Mucosa of descending colon (tissue), 3 donors: ENCODE measurements at regions not wholly inside any gene's neighbourhood (a gene's known extent, or its start where the extent isn't known, plus 50 kb on each side); places are given as distances from the start of the nearest gene placed in this dataset.

Source experiments
- ATAC-seq: fragments of 200-7000 bp; cut with Tn5 transposase; one replicate; pipeline ENCODE4 v1.9.1; 2020; ENCODE audit warnings: mild to moderate bottlenecking, moderate library complexity
- DNase-seq, 3 donors: peaks; one replicate each; pipeline ENCODE4 v3.0.0-alpha.2; 2020
- H3K36me3 ChIP-seq: fragments of 200-600 bp; one replicate; pipeline ENCODE4 v1.8.0; 2021; ENCODE audit warnings: low read depth, mild to moderate bottlenecking
- H3K4me1 ChIP-seq: fragments of 200-600 bp; one replicate; pipeline ENCODE4 v1.8.0; 2021; ENCODE audit warnings: low read depth, mild to moderate bottlenecking
- H3K4me3 ChIP-seq: fragments of 200-600 bp; one replicate; pipeline ENCODE4 v1.8.0; 2021; ENCODE audit warnings: mild to moderate bottlenecking
- H3K9me3 ChIP-seq: fragments of 200-600 bp; one replicate; pipeline ENCODE4 v1.8.0; 2021; ENCODE audit warnings: mild to moderate bottlenecking
- intact Hi-C, 2 donors: fragments of 100-400 bp; cut with DNase I in 1 of 2; cut with micrococcal nuclease in 1 of 2; formaldehyde crosslinking; loops; one replicate each; pipeline versions ENCODE4 v1.11.0 to v1.11.1; 2022; cut with DNase I, micrococcal nuclease
- TF ChIP-seq, protein P1 (sequence below): fragments of 200-600 bp; IDR thresholded peaks from one replicate; pipeline ENCODE4 v1.8.0; 2022; ENCODE audit warnings: antibody characterized with exemption, mild to moderate bottlenecking
- donor health status: DM: no; HTN: no; CAD: no; lungs with moderate emphysema.
- donor health status: DM: no; HTN: no; CAD: no.
- donor health status: DM: no; HTN: yes; CAD: no.

DNA sequence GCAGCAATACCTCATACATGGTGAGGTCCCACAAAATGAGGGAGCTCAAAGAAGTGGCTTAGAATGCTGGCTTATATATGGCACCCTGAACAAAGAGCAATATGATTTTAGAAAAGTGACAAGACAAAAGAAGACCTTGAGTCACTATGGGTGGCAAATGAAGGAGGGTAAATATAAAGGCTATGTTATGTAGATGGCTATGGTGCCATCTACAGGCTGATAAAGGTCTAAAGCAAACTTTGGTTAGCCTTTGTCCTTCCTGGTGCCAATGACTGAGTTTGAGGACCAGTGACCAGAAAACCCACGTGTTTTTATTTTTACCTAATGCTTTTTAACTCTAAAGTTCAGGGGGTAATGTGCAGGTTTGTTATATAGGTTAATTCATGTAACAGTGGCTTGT, 151.8 kb downstream of the CCNG2 start:
- Histone ChIP-seq H3K4me1 (no peaks in the 10 kb centered on the region), H3K9me3 (no peaks in the 10 kb centered on the region), H3K36me3 (no peaks in the 10 kb centered on the region), H3K4me3 (no peak overlapping the region)
- TF ChIP-seq, protein P1, sequence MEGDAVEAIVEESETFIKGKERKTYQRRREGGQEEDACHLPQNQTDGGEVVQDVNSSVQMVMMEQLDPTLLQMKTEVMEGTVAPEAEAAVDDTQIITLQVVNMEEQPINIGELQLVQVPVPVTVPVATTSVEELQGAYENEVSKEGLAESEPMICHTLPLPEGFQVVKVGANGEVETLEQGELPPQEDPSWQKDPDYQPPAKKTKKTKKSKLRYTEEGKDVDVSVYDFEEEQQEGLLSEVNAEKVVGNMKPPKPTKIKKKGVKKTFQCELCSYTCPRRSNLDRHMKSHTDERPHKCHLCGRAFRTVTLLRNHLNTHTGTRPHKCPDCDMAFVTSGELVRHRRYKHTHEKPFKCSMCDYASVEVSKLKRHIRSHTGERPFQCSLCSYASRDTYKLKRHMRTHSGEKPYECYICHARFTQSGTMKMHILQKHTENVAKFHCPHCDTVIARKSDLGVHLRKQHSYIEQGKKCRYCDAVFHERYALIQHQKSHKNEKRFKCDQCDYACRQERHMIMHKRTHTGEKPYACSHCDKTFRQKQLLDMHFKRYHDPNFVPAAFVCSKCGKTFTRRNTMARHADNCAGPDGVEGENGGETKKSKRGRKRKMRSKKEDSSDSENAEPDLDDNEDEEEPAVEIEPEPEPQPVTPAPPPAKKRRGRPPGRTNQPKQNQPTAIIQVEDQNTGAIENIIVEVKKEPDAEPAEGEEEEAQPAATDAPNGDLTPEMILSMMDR: no peak
- intact Hi-C loops: no loop called here
- peak in 1 of 3 donors; percentile 2 for DNase-seq
- peak; percentile 68 for ATAC-seq

DNA sequence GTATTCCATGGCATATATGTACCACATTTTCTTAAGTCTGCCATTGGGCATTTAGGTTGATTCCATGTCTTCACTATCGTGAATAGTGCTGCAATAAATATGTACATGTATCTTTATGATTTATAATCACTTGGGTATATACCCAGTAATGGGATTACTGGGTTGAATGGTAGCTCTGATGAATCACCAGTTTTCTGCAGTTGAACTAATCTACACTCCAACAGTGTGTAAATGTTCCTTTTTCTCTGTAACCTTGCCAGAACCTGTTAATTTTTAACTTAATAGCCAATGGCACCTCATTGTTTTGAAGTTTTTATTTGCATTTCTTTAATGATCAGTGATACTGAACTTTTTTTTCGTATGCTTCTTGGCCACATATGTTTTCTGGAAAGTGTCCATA, 152.5 kb downstream of the CCNG2 start:
- intact Hi-C loops: no loop called here
- Histone ChIP-seq H3K4me1 (no peaks in the 10 kb centered on the region), H3K36me3 (no peaks in the 10 kb centered on the region), H3K4me3 (no peak overlapping the region), H3K9me3 (no peaks in the 10 kb centered on the region)
- TF ChIP-seq, protein P1: no peak
- DNase-seq: no peak
- no peak for ATAC-seq

DNA sequence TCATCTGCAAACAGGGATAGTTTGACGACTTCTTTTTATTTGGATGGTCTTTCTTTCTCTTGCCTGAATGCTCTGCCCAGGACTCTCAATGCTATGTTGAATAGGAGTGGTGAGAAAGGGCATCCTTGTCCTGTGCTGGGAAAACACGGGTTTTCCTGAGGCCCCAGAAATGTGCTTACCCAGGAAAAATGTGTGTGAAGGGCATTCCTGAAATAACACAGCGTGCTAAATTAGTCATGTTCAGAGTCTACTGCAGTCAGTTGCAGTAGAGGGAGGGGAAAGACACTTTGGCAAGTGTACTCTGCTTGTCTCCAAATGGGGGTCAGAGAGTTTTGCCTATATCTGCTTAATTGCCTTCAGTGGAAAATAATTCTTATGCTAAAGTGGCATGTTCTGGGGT, 153.9 kb downstream of the CCNG2 start:
- Histone ChIP-seq H3K4me1 (no peaks in the 10 kb centered on the region), H3K36me3 (no peaks in the 10 kb centered on the region), H3K9me3 (no peaks in the 10 kb centered on the region), H3K4me3 (no peak overlapping the region)
- DNase-seq (no peak), ATAC-seq (no peak)
- intact Hi-C loops: no loop called here
- TF ChIP-seq, protein P1: no peak

DNA sequence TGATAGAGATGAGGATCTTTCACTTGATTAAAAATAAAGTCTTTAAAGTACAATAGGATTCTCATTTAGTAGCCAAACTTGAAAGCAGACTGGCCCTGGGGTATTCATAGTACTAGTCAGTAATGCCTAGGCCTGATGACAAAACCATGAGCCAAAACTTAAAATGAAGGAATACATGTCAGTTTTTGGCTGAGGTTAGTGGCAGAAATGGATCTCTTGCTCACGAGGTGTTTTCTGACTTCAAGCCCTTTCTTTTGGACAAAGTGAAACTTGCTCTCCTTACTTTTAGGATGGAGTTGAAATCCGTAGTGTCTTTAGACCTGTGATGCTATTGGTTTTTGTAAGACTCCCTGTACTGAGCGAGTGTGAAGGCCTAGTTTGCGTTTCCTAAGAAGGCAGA, 157.7 kb downstream of the CCNG2 start:
- TF ChIP-seq, protein P1: no peak
- H3K4me3 ChIP-seq: no peak overlapping the region
- H3K9me3 ChIP-seq: peaks cover 7% of the 10 kb centered on the region
- ATAC-seq (no peak), DNase-seq (no peak)
- H3K4me1 ChIP-seq: no peaks in the 10 kb centered on the region
- intact Hi-C loops: no loop called here
- no peaks in the 10 kb centered on the region for H3K36me3 ChIP-seq

DNA sequence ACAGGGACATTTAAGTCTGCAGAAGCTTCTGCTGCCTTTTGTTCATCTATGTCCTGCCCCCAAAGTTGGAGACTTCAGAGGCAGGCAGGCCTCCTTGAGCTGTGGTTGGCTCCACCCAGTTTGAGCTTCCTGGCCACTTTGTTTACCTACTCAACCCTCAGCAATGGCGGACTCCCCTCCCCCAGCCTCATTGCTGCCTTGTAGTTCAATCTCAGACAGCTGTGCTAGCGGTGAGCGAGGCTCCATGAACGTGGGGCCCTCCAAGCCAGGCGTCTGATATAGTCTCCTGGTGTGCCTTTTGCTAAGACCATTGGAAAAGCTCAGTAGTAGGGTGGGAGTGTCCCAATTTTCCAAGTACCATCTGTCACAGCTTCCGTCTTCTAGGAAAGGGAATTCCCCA, 170.1 kb downstream of the CCNG2 start:
- ATAC-seq: no peak
- Histone ChIP-seq H3K9me3 (peaks cover 4% of the 10 kb centered on the region), H3K4me1 (no peaks in the 10 kb centered on the region), H3K4me3 (no peak overlapping the region), H3K36me3 (no peaks in the 10 kb centered on the region)
- TF ChIP-seq, protein P1: no peak
- DNase-seq: no peak
- intact Hi-C loops: no loop called here

DNA sequence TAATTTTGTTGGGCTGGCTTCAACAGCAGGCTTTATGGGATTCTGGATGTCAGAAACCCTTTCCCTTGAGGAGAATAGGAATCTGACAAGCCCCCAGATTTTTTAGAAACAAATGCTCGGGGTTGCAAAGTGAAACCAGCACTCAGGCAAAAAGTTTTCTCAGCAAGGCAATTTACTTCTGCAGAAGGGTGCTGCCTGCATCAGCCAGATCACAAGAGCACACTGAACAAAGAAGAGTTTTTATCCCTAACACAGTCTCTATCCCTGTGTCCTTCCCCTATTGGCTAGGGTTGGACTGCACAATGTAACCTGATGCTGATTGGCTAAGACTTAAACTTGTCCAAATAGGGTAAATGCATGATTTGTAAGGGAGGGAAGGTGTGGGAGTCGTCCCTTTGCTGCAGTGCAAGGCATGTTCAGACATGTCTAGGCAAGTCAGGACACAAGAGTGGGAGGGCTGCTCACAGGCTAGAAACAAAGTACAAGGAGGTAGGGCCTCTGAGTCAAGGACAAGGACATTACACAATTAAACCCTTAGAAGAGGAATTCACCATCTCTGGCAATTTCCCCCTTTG, 175.8 kb downstream of the CCNG2 start:
- DNase-seq (no peak), ATAC-seq (no peak)
- Histone ChIP-seq H3K4me3 (no peak overlapping the region), H3K4me1 (no peaks in the 10 kb centered on the region), H3K36me3 (no peaks in the 10 kb centered on the region), H3K9me3 (peaks cover 25% of the 10 kb centered on the region)
- TF ChIP-seq, protein P1: no peak
- intact Hi-C loops: no loop called here
